IMR-90 (cell line): ENCODE measurements at regions not wholly inside any gene's neighbourhood (a gene's known extent, or its start where the extent isn't known, plus 50 kb on each side); places are given as distances from the start of the nearest gene placed in this dataset.

Experiments used
- ATAC-seq: fragments of 200-7000 bp; cut with Tn5 transposase; 2 replicates; pipeline ENCODE4 v1.9.1; 2020; ENCODE audit warnings: low read depth, mild to moderate bottlenecking, moderate library complexity
- BruUV-seq: library from RNA; stranded (reverse); fragments of 400-500 nt; replicated peaks from 2 replicates; lab custom pipeline; 2021; lab: Mats Ljungman, UMichigan
- CTCF ChIA-PET: fragments of 300-600 bp; formaldehyde crosslinking; extraction: SDS; loops from one replicate; lab custom pipeline; 2021; ENCODE audit warnings: antibody characterized with exemption; lab: Yijun Ruan, JAX
- POLR2A ChIA-PET: fragments of 300-600 bp; sonication (Branson Sonifier 250); formaldehyde crosslinking; loops from one replicate; lab custom pipeline; 2022; ENCODE audit warnings: antibody characterized with exemption; ENCODE audit not compliant: unreplicated experiment; lab: Charles Lee
- DNase-seq: peaks from one replicate; pipeline ENCODE4 v3.0.0; 2013
- H2AFZ ChIP-seq: replicated peaks from 2 replicates; pipeline ENCODE3; 2013; ENCODE audit warnings: low read length, mild to moderate bottlenecking; ENCODE audit not compliant: poor library complexity
- H2AK5ac ChIP-seq: 2 replicates; pipeline ENCODE4 v1.6.1; 2013; ENCODE audit warnings: low read depth, low read length, inconsistent platforms
- H2AK9ac ChIP-seq: replicated peaks from 2 replicates; pipeline ENCODE3; 2013; ENCODE audit warnings: mild to moderate bottlenecking, low read depth, low read length, moderate library complexity; ENCODE audit not compliant: poor library complexity
- H2BK120ac ChIP-seq: 2 replicates; pipeline ENCODE4 v1.6.1; 2013; ENCODE audit warnings: low read depth, low read length, inconsistent platforms
- H2BK15ac ChIP-seq: 3 replicates; pipeline ENCODE4 v1.6.1; 2013; ENCODE audit warnings: low read depth, low read length, inconsistent platforms
- H2BK20ac ChIP-seq: 2 replicates; pipeline ENCODE4 v1.6.1; 2013; ENCODE audit warnings: low read depth, mild to moderate bottlenecking, inconsistent platforms, low read length, moderate library complexity
- H2BK5ac ChIP-seq: 2 replicates; pipeline ENCODE4 v1.6.1; 2013; ENCODE audit warnings: mild to moderate bottlenecking, low read depth, low read length, inconsistent platforms; ENCODE audit not compliant: poor library complexity, severe bottlenecking
- H3K14ac ChIP-seq: replicated peaks from 2 replicates; pipeline ENCODE4 v1.6.1; 2013; ENCODE audit warnings: low read depth, low read length, inconsistent platforms
- H3K18ac ChIP-seq: 2 replicates; pipeline ENCODE4 v1.6.1; 2013; ENCODE audit warnings: low read depth, low read length, control low read depth
- H3K23ac ChIP-seq: 2 replicates; pipeline ENCODE4 v1.6.1; 2013; ENCODE audit warnings: low read depth, low read length, inconsistent platforms
- H3K27ac ChIP-seq: 2 replicates; pipeline ENCODE4 v1.5.1; 2013; ENCODE audit warnings: mild to moderate bottlenecking, control low read depth, low read length; ENCODE audit not compliant: insufficient read depth
- H3K27me3 ChIP-seq: 2 replicates; pipeline ENCODE4 v1.6.1; 2013; ENCODE audit warnings: low read length; ENCODE audit not compliant: control insufficient read depth, insufficient read depth
- H3K36me3 ChIP-seq: 2 replicates; pipeline ENCODE4 v1.6.1; 2013; ENCODE audit warnings: low read length, mixed read lengths; ENCODE audit not compliant: control insufficient read depth, insufficient read depth
- H3K4ac ChIP-seq: 2 replicates; pipeline ENCODE4 v1.6.1; 2013; ENCODE audit warnings: low read depth, low read length, inconsistent platforms
- H3K4me1 ChIP-seq: 2 replicates; pipeline ENCODE4 v1.6.1; 2013; ENCODE audit warnings: low read length, mixed read lengths; ENCODE audit not compliant: control insufficient read depth, insufficient read depth
- H3K4me2 ChIP-seq: 2 replicates; pipeline ENCODE4 v1.6.1; 2013; ENCODE audit warnings: low read depth, mild to moderate bottlenecking, control low read depth, low read length, moderate library complexity
- H3K4me3 ChIP-seq: 2 replicates; pipeline ENCODE4 v1.5.1; 2013; ENCODE audit warnings: low read depth, mild to moderate bottlenecking, control low read depth, low read length, moderate library complexity; ENCODE audit not compliant: insufficient read depth
- H3K56ac ChIP-seq: 2 replicates; pipeline ENCODE4 v1.6.1; 2013; ENCODE audit warnings: low read length, inconsistent platforms; ENCODE audit not compliant: insufficient read depth; ENCODE audit errors: extremely low read depth
- H3K79me1 ChIP-seq, 2 experiments: 2 replicates each; pipeline ENCODE4 v1.6.1; 2013; ENCODE audit warnings: low read length in 2 of 2, inconsistent platforms in 1 of 2, low read depth in 1 of 2
- H3K9ac ChIP-seq: 2 replicates; pipeline ENCODE4 v1.6.1; 2013; ENCODE audit warnings: low read depth, low read length, control low read depth
- H3K9me1 ChIP-seq: 2 replicates; pipeline ENCODE4 v1.6.1; 2013; ENCODE audit warnings: low read length, inconsistent platforms; ENCODE audit not compliant: insufficient read depth
- H3K9me3 ChIP-seq: 2 replicates; pipeline ENCODE4 v1.6.1; 2013; ENCODE audit warnings: low read length; ENCODE audit not compliant: control insufficient read depth, insufficient read depth
- H4K20me1 ChIP-seq: 2 replicates; pipeline ENCODE4 v1.6.1; 2013; ENCODE audit warnings: low read length, inconsistent platforms; ENCODE audit not compliant: insufficient read depth
- H4K5ac ChIP-seq: 2 replicates; pipeline ENCODE4 v1.6.1; 2013; ENCODE audit warnings: mild to moderate bottlenecking, low read depth, low read length, control low read depth
- H4K8ac ChIP-seq, 2 experiments: 2 replicates each; pipeline ENCODE4 v1.6.1; 2013; ENCODE audit warnings: low read depth in 2 of 2, low read length in 2 of 2, control low read depth in 1 of 2, inconsistent platforms in 1 of 2
- H4K91ac ChIP-seq: 2 replicates; pipeline ENCODE4 v1.6.1; 2013; ENCODE audit warnings: low read depth, low read length, inconsistent platforms; ENCODE audit not compliant: insufficient read depth
- BHLHE40 ChIP-seq: fragments of 150-350 bp; IDR thresholded peaks from 2 replicates; pipeline ENCODE4 v1.6.1; 2016; ENCODE audit warnings: mild to moderate bottlenecking, low read depth, low read length
- CEBPB ChIP-seq: IDR thresholded peaks from 2 replicates; pipeline ENCODE4 v1.6.1; 2012; ENCODE audit warnings: low read depth, low read length, improper control_type of control experiment
- CHD1 ChIP-seq: IDR thresholded peaks from 2 replicates; pipeline ENCODE4 v1.6.1; 2012; ENCODE audit warnings: low read depth, low read length, improper control_type of control experiment
- ELK1 ChIP-seq: fragments of 150-350 bp; IDR thresholded peaks from 2 replicates; pipeline ENCODE4 v1.6.1; 2016; ENCODE audit warnings: low read depth, mild to moderate bottlenecking, low read length, moderate library complexity, borderline replicate concordance
- FOS ChIP-seq: fragments of 150-350 bp; IDR thresholded peaks from 2 replicates; pipeline ENCODE4 v1.6.1; 2016; ENCODE audit warnings: low read depth, low read length
- MAFK ChIP-seq: IDR thresholded peaks from 2 replicates; pipeline ENCODE4 v1.6.1; 2012; ENCODE audit warnings: low read depth, low read length, improper control_type of control experiment
- MAZ ChIP-seq: IDR thresholded peaks from 2 replicates; pipeline ENCODE4 v1.6.1; 2012; ENCODE audit warnings: low read depth, mild to moderate bottlenecking, low read length, improper control_type of control experiment, moderate library complexity, borderline replicate concordance
- MXI1 ChIP-seq: IDR thresholded peaks from 2 replicates; pipeline ENCODE4 v1.6.1; 2012; ENCODE audit warnings: low read depth, mild to moderate bottlenecking, low read length, moderate library complexity, borderline replicate concordance
- NFE2L2 ChIP-seq: fragments of 150-350 bp; IDR thresholded peaks from 2 replicates; pipeline ENCODE4 v1.6.1; 2016; ENCODE audit warnings: low read depth, mild to moderate bottlenecking, low read length
- POLR2A ChIP-seq: IDR thresholded peaks from 2 replicates; pipeline ENCODE4 v1.6.1; 2012; ENCODE audit warnings: mild to moderate bottlenecking, low read depth, low read length
- RAD21 ChIP-seq: IDR thresholded peaks from 2 replicates; pipeline ENCODE4 v1.6.1; 2012; ENCODE audit warnings: low read length, improper control_type of control experiment
- RCOR1 ChIP-seq: IDR thresholded peaks from 2 replicates; pipeline ENCODE4 v1.6.1; 2012; ENCODE audit warnings: mild to moderate bottlenecking, low read length, improper control_type of control experiment; ENCODE audit not compliant: insufficient replicate concordance
- RFX5 ChIP-seq: IDR thresholded peaks from 2 replicates; pipeline ENCODE4 v1.8.0; 2012; ENCODE audit warnings: low read depth, mild to moderate bottlenecking, low read length, moderate library complexity
- SMC3 ChIP-seq: fragments of 150-350 bp; IDR thresholded peaks from 2 replicates; pipeline ENCODE4 v1.6.1; 2016; ENCODE audit warnings: low read depth, mild to moderate bottlenecking, antibody characterized with exemption, low read length, moderate library complexity
- WGBS, 2 experiments: methylation state at CpG; one replicate each; pipeline versions ENCODE4 v1.1.5 to v1.1.7; 2013; ENCODE audit warnings: missing lambda C conversion rate in 2 of 2; ENCODE audit not compliant: insufficient read length in 1 of 2; ENCODE audit errors: extremely low coverage in 2 of 2; 5-methylcytosine and 5-hydroxymethylcytosine counted together
- dilution Hi-C: fragments of 300-500 bp; cut with HindIII; formaldehyde crosslinking; loops from one replicate; pipeline ENCODE4 v1.14.3; 2018; ENCODE audit warnings: low sequenced_read_pairs; ENCODE audit not compliant: unreplicated experiment
- in situ Hi-C: fragments of 300-500 bp; cut with MboI; formaldehyde crosslinking; loops from 3 replicates; pipeline ENCODE4 v1.14.3; 2019; ENCODE audit warnings: low sequenced_read_pairs, inconsistent platforms, mixed read lengths
- intact Hi-C: fragments of 100-400 bp; cut with micrococcal nuclease; formaldehyde crosslinking; loops from 2 replicates; pipeline ENCODE4 v1.10.0; 2022
- TF ChIP-seq, protein P1 (sequence below): fragments of 150-350 bp; IDR thresholded peaks from 2 replicates; pipeline ENCODE4 v1.6.1; 2017; ENCODE audit warnings: mild to moderate bottlenecking, antibody characterized with exemption, low read length, low read depth
- TF ChIP-seq, protein P2 (sequence below): conservative IDR thresholded peaks from 2 replicates; pipeline ENCODE4 v1.5.1; 2012; ENCODE audit warnings: mild to moderate bottlenecking, low read depth, low read length, improper control_type of control experiment

DNA sequence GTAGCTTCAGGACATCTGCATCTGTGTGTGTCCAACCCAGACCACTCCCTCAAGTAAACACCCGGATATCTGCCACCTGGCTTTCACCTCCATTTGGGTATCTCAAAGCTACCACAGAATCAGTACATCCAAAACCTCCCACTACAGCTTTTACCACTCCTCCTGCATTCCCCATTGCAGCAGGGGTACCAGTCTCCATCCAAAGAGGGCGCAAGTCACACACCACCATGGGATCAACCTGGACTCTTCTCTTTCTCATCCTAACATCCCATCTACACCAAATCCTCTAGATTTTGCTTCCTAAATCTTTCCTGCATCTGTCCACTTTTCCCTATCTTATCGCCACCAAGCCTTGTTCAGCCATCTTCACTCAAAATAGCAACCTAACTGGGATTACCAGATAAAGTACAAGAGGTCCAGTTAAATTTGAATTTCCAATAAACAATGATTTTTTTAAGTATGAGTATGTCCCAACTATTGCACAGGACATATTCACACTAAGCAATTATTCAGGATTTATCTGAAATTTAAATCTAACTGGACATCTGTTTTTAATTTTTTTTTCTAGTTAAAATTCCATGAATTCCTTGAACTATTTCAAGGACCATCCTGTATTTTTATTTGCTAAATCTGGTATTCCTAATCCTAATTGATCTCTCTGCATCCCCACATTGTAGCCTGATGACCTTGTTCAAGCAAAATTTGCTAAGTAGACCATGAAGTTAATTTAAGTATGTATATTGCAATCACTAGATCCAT lies 164.3 kb upstream of the MLN start:
- Histone ChIP-seq H3K4me3 (no peak overlapping the region), H3K56ac (no peak overlapping the region), H3K23ac (no peak overlapping the region), H3K79me1 (no peaks in the 10 kb centered on the region), H3K9me1 (no peaks in the 10 kb centered on the region), H3K27me3 (peaks cover 39% of the 10 kb centered on the region), H2BK15ac (no peak overlapping the region), H3K9me3 (peaks cover 3% of the 10 kb centered on the region), H2BK120ac (no peak overlapping the region), H3K27ac (no peak overlapping the region), H4K5ac (no peak overlapping the region), H2AFZ (no peak overlapping the region), H2AK5ac (no peak overlapping the region), H3K36me3 (no peaks in the 10 kb centered on the region), H4K8ac (no peak overlapping the region), H3K9ac (no peak overlapping the region), H3K14ac (no peak overlapping the region), H2BK5ac (no peak overlapping the region), H4K20me1 (no peaks in the 10 kb centered on the region), H3K18ac (no peak overlapping the region), H3K4me1 (no peaks in the 10 kb centered on the region), H3K4me2 (no peak overlapping the region), H2BK20ac (no peak overlapping the region), H3K4ac (no peak overlapping the region), H4K91ac (no peak overlapping the region), H2AK9ac (no peak overlapping the region)
- dilution Hi-C loops: no loop called here
- TF ChIP-seq BHLHE40: no peak
- TF ChIP-seq ELK1: no peak
- no peak for TF ChIP-seq SMC3
- TF ChIP-seq MXI1: no peak
- TF ChIP-seq CEBPB: no peak
- TF ChIP-seq POLR2A: no peak
- TF ChIP-seq MAFK: no peak
- no peak for TF ChIP-seq NFE2L2
- no peak for TF ChIP-seq CHD1
- no peak for TF ChIP-seq RCOR1
- no peak for TF ChIP-seq FOS
- TF ChIP-seq, protein P1, sequence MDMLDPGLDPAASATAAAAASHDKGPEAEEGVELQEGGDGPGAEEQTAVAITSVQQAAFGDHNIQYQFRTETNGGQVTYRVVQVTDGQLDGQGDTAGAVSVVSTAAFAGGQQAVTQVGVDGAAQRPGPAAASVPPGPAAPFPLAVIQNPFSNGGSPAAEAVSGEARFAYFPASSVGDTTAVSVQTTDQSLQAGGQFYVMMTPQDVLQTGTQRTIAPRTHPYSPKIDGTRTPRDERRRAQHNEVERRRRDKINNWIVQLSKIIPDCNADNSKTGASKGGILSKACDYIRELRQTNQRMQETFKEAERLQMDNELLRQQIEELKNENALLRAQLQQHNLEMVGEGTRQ: no peak
- TF ChIP-seq RFX5: no peak
- no peak for TF ChIP-seq MAZ
- TF ChIP-seq, protein P2, sequence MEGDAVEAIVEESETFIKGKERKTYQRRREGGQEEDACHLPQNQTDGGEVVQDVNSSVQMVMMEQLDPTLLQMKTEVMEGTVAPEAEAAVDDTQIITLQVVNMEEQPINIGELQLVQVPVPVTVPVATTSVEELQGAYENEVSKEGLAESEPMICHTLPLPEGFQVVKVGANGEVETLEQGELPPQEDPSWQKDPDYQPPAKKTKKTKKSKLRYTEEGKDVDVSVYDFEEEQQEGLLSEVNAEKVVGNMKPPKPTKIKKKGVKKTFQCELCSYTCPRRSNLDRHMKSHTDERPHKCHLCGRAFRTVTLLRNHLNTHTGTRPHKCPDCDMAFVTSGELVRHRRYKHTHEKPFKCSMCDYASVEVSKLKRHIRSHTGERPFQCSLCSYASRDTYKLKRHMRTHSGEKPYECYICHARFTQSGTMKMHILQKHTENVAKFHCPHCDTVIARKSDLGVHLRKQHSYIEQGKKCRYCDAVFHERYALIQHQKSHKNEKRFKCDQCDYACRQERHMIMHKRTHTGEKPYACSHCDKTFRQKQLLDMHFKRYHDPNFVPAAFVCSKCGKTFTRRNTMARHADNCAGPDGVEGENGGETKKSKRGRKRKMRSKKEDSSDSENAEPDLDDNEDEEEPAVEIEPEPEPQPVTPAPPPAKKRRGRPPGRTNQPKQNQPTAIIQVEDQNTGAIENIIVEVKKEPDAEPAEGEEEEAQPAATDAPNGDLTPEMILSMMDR: no peak
- TF ChIP-seq RAD21: no peak; the same call in 1 of the 2 replicates
- intact Hi-C loops: no loop called here
- POLR2A ChIA-PET: no interaction called here
- ATAC-seq: no peak
- in situ Hi-C loops: no loop called here
- no TSS peak for BruUV-seq
- CTCF ChIA-PET: interaction anchor here (0.6 kb wide), 1 partner anchor 220 kb away, joined by 5 read pairs; no protein-coding TSS in a partner anchor
- WGBS, 2 experiments: no CpG with 5 or more reads among the region's 3 CpGs
- DNase-seq: no peak
